ENCODE measurements at regions not wholly inside any gene's neighbourhood (a gene's known extent, or its start where the extent isn't known, plus 50 kb on each side); places are given as distances from the start of the nearest gene placed in this dataset.

DNA sequence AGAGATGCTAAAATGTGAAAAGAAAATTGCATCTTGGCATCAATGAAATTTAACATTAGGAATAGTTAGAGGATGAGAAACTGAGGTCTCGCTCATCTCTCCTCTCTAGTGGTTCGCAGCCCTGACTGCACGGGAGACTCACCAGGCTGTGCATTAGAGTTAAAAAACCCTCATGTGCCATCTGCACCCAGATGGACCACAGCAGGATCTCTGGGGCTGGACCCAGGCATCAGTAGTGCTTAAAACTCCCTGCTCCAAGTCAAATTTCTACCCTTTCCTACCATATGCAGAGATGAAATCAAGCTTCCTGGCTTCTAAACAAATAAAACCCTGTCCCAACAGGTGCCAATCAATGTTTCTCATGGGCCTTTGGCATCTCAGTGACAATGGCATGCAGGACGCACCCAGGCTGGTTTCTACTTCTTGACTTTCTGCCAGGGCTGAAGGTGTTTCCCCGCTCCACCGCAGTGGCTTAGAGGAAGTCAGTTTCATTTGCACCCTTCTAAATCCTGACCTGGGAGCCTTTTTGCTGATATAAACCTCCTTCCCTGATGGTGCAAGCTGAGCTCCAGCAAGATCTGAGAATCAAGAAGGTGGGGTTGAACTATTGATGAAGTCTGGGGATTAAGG lies 132.6 kb downstream of the NSG2 start:
- no peak overlapping the region for H3K4me3 ChIP-seq (replicated peaks; ENCODE audit: low read depth, low read length)
- TF ChIP-seq CTCF (IDR thresholded peaks at IDR 0.05; ENCODE audit: insufficient read depth, low read length, poor library complexity, severe bottlenecking), result no peak
- no peak for DNase-seq (ENCODE audit: extremely low read depth, insufficient read length)
- no peaks in the 10 kb centered on the region for H3K36me3 ChIP-seq (ENCODE audit: control insufficient read depth, insufficient read depth, low read length)
- H3K27me3 ChIP-seq (replicated peaks; ENCODE audit: control insufficient read depth, insufficient read depth, low read length), result no peaks in the 10 kb centered on the region

- H3K27me3 ChIP-seq (replicated peaks; ENCODE audit: control insufficient read depth, insufficient read depth, low read length), result no peaks in the 10 kb centered on the region; the same call in 1 of the 2 replicates
- TF ChIP-seq CTCF (IDR thresholded peaks at IDR 0.05; ENCODE audit: insufficient read depth, low read length, poor library complexity, severe bottlenecking), result no peak
- H3K4me3 ChIP-seq (replicated peaks; ENCODE audit: low read depth, low read length), result no peak overlapping the region
- no peaks in the 10 kb centered on the region for H3K36me3 ChIP-seq (ENCODE audit: control insufficient read depth, insufficient read depth, low read length)
- no peak for DNase-seq (ENCODE audit: extremely low read depth, insufficient read length)
Observed at GRCh38 chr5:174180639-174181038, 135.1 kb downstream of the NSG2 start.

DNA sequence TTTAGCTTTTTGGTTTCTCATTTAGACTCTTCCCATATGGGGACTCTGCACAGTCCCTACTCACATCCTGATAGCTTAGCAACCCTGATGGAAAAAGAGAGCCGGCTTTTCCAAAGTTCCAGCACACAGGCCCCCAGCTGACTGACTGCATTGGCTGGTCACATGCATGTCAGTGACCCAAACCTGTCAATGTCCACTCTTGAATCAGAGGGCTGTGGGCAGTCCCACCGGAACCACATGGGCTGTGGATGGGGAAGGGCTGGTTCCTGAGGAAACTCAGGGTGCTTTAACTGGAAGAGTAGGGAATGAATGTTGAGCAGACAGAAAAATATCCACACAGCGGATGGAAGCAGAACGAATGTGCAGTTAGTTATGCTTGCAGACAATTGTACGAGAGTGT lies 136.6 kb downstream of the NSG2 start:
- Histone ChIP-seq H3K27me3 (replicated peaks; ENCODE audit: control insufficient read depth, insufficient read depth, low read length) (peaks cover 1% of the 10 kb centered on the region), H3K4me3 (replicated peaks; ENCODE audit: low read depth, low read length) (no peak overlapping the region), H3K36me3 (ENCODE audit: control insufficient read depth, insufficient read depth, low read length) (no peaks in the 10 kb centered on the region)
- no peak for TF ChIP-seq CTCF (IDR thresholded peaks at IDR 0.05; ENCODE audit: insufficient read depth, low read length, poor library complexity, severe bottlenecking)
- no peak for DNase-seq (ENCODE audit: extremely low read depth, insufficient read length)

GRCh38 chr5:174183701-174184100 lies 138.2 kb downstream of the NSG2 start:
- no peak for DNase-seq (ENCODE audit: extremely low read depth, insufficient read length)
- Histone ChIP-seq H3K4me3 (replicated peaks; ENCODE audit: low read depth, low read length) (no peak overlapping the region), H3K36me3 (ENCODE audit: control insufficient read depth, insufficient read depth, low read length) (no peaks in the 10 kb centered on the region), H3K27me3 (replicated peaks; ENCODE audit: control insufficient read depth, insufficient read depth, low read length) (peaks cover 1% of the 10 kb centered on the region)
- TF ChIP-seq CTCF (IDR thresholded peaks at IDR 0.05; ENCODE audit: insufficient read depth, low read length, poor library complexity, severe bottlenecking), result no peak

DNA sequence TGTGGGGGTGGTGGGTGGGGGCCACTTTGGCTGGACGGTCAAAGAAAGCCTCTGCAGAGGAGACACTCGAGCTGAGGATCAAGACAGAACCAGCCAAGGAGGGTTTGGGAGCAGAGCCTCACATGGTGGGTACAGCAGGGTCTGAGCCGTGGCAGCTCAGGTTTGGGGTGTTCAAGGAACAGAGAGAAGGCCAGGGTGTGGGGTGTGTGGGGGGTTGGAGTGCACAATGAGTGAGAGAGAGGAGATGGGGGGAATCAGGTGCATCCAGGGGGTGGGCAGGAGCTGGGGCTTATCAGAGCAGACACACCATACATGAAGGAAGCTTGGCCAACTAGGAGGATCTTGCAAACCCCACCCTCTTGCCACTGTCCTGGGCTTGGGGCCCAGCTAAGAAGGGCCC lies 140.0 kb downstream of the NSG2 start:
- no peak for TF ChIP-seq CTCF (IDR thresholded peaks at IDR 0.05; ENCODE audit: insufficient read depth, low read length, poor library complexity, severe bottlenecking)
- Histone ChIP-seq H3K4me3 (replicated peaks; ENCODE audit: low read depth, low read length) (no peak overlapping the region), H3K36me3 (ENCODE audit: control insufficient read depth, insufficient read depth, low read length) (no peaks in the 10 kb centered on the region), H3K27me3 (replicated peaks; ENCODE audit: control insufficient read depth, insufficient read depth, low read length) (peaks cover 1% of the 10 kb centered on the region)
- no peak for DNase-seq (ENCODE audit: extremely low read depth, insufficient read length)

Data from GM06990 (cell line).